B cell (primary cell): ENCODE measurements at regions not wholly inside any gene's neighbourhood (a gene's known extent, or its start where the extent isn't known, plus 50 kb on each side); places are given as distances from the start of the nearest gene placed in this dataset.

Experiments
- ATAC-seq: fragments of 200-7000 bp; cut with Tn5 transposase; one replicate; pipeline ENCODE4 v1.10.0; 2021; ENCODE audit warnings: low read depth, mild to moderate bottlenecking, moderate number of reproducible peaks, moderate library complexity
- CTCF ChIA-PET: fragments of 350-600 bp; sonication (Branson Sonifier 250); formaldehyde crosslinking; loops from one replicate; lab custom pipeline; 2021; ENCODE audit warnings: antibody characterized with exemption, inconsistent platforms; lab: Charles Lee
- POLR2A ChIA-PET: fragments of 350-600 bp; sonication (Branson Sonifier 250); formaldehyde crosslinking; loops from one replicate; lab custom pipeline; 2021; ENCODE audit warnings: antibody characterized with exemption; lab: Charles Lee
- DNase-seq: peaks from one replicate; pipeline ENCODE4 v3.0.0; 2013
- H2AFZ ChIP-seq: 2 replicates; pipeline ENCODE4 v1.6.1; 2012; ENCODE audit warnings: mild to moderate bottlenecking, low read depth, low read length; ENCODE audit not compliant: insufficient read depth, poor library complexity, severe bottlenecking
- H3K27ac ChIP-seq, 2 donors: 1 replicate in 1 of 2; 2 replicates in 1 of 2; pipeline ENCODE4 v1.5.1; 2012 to 2013; ENCODE audit warnings: low read length in 2 of 2, mild to moderate bottlenecking in 2 of 2, moderate library complexity in 1 of 2
- H3K27me3 ChIP-seq, 4 experiments: fragments of 200-600 bp in 1 of 4; sonication (generic) in 1 of 4; replicated peaks in 1 of 4; 1 replicate in 2 of 4; 2 replicates in 2 of 4; pipeline versions ENCODE4 v1.6.1 to v1.7.0; 2013 to 2016; ENCODE audit warnings: low read length in 3 of 4, mild to moderate bottlenecking in 2 of 4, mixed read lengths in 1 of 4, moderate library complexity in 1 of 4; ENCODE audit not compliant: insufficient read depth in 4 of 4, control insufficient read depth in 3 of 4; ENCODE audit errors: control extremely low read depth in 1 of 4
- H3K36me3 ChIP-seq, 2 experiments: replicated peaks in 1 of 2; 1 replicate in 1 of 2; 2 replicates in 1 of 2; pipeline versions ENCODE4 v1.6.1 to v1.7.1; 2013; ENCODE audit warnings: low read length in 1 of 2; ENCODE audit not compliant: insufficient read depth in 2 of 2, control insufficient read depth in 1 of 2; ENCODE audit errors: control extremely low read depth in 1 of 2, extremely low read depth in 1 of 2
- H3K4me1 ChIP-seq, 2 donors: fragments of 200-600 bp in 1 of 2; sonication (generic) in 1 of 2; 1 replicate in 1 of 2; 2 replicates in 1 of 2; pipeline versions ENCODE4 v1.5.1 to v1.6.1; 2013 to 2017; ENCODE audit warnings: low read length in 2 of 2; ENCODE audit not compliant: control insufficient read depth in 2 of 2, insufficient read depth in 2 of 2
- H3K4me2 ChIP-seq: replicated peaks from 2 replicates; pipeline ENCODE3; 2012; ENCODE audit warnings: mild to moderate bottlenecking, low read depth, low read length; ENCODE audit not compliant: poor library complexity, severe bottlenecking
- H3K4me3 ChIP-seq, 5 experiments: fragments of 200-600 bp in 1 of 5; sonication (generic) in 1 of 5; 1 replicate in 3 of 5; 2 replicates in 2 of 5; pipeline versions ENCODE4 v1.5.1 to v1.7.0; 2011 to 2016; ENCODE audit warnings: low read length in 4 of 5, mild to moderate bottlenecking in 4 of 5, low read depth in 2 of 5, control low read depth in 1 of 5, moderate library complexity in 1 of 5; ENCODE audit not compliant: insufficient read depth in 1 of 5; ENCODE audit errors: control extremely low read depth in 1 of 5, extremely low read depth in 1 of 5
- H3K79me2 ChIP-seq: fragments of 200-600 bp; sonication (generic); one replicate; pipeline ENCODE4 v1.6.0; 2016; ENCODE audit warnings: low read length; ENCODE audit not compliant: control insufficient read depth, insufficient read depth
- H3K9ac ChIP-seq: fragments of 200-600 bp; sonication (generic); 2 replicates; pipeline ENCODE4 v1.6.1; 2017; ENCODE audit warnings: mild to moderate bottlenecking, low read length, moderate library complexity
- H3K9me3 ChIP-seq, 3 donors: one replicate each; pipeline versions ENCODE4 v1.6.1 to v1.7.1; 2013; ENCODE audit warnings: low read length in 2 of 3; ENCODE audit not compliant: control insufficient read depth in 2 of 3, insufficient read depth in 1 of 3; ENCODE audit errors: control extremely low read depth in 1 of 3
- H4K20me1 ChIP-seq: 2 replicates; pipeline ENCODE4 v1.6.0; 2012; ENCODE audit warnings: mild to moderate bottlenecking, low read length; ENCODE audit not compliant: insufficient read depth, control insufficient read depth, poor library complexity, severe bottlenecking
- H3K27ac Mint-ChIP-seq: one replicate; pipeline ENCODE4 v1.8.0; 2021; ENCODE audit warnings: mixed read lengths
- H3K27me3 Mint-ChIP-seq: one replicate; pipeline ENCODE4 v1.8.0; 2021; ENCODE audit warnings: mixed read lengths
- H3K4me1 Mint-ChIP-seq: one replicate; pipeline ENCODE4 v1.8.0; 2021; ENCODE audit warnings: mixed read lengths
- H3K4me3 Mint-ChIP-seq: one replicate; pipeline ENCODE4 v1.8.0; 2021; ENCODE audit warnings: mixed read lengths
- H3K9me3 Mint-ChIP-seq: one replicate; pipeline ENCODE4 v1.8.0; 2022; ENCODE audit warnings: mixed read lengths; ENCODE audit not compliant: insufficient read depth
- CTCF ChIP-seq: fragments of 200-600 bp; IDR thresholded peaks from one replicate; pipeline ENCODE4 v1.8.0; 2022; ENCODE audit warnings: antibody characterized with exemption, mild to moderate bottlenecking
- EZH2 ChIP-seq: IDR thresholded peaks from 2 replicates; pipeline ENCODE4 v1.6.1; 2012; ENCODE audit warnings: borderline replicate concordance, low read depth, mild to moderate bottlenecking, moderate library complexity, low read length; ENCODE audit not compliant: insufficient read depth, poor library complexity, severe bottlenecking
- whole genome bisulfite sequencing: methylation state at CpG from one replicate; pipeline ENCODE4 v1.1.5; 2013; ENCODE audit warnings: missing lambda C conversion rate; ENCODE audit not compliant: insufficient coverage; 5-methylcytosine and 5-hydroxymethylcytosine counted together
- intact Hi-C: fragments of 100-400 bp; cut with micrococcal nuclease; formaldehyde crosslinking; loops from one replicate; pipeline ENCODE4 v1.10.0; 2022

GRCh38 chr4:120005527-120005926 is 61.1 kb downstream of the MAD2L1 start:
- H3K9me3 ChIP-seq = no peaks in the 10 kb centered on the region
- CTCF ChIA-PET = no interaction called here
- no peak overlapping the region for H2AFZ ChIP-seq
- Mint-ChIP-seq H3K27me3 (no peaks in the 10 kb centered on the region), H3K9me3 (no peaks in the 10 kb centered on the region), H3K4me1 (no peaks in the 10 kb centered on the region), H3K27ac (no peak overlapping the region), H3K4me3 (no peak overlapping the region)
- H3K79me2 ChIP-seq = no peaks in the 10 kb centered on the region
- H3K4me1 ChIP-seq = no peaks in the 10 kb centered on the region
- H4K20me1 ChIP-seq = no peaks in the 10 kb centered on the region
- no peak overlapping the region for H3K9ac ChIP-seq
- no peak overlapping the region for H3K4me2 ChIP-seq
- no peak overlapping the region for H3K27ac ChIP-seq
- TF ChIP-seq CTCF (no peak), EZH2 (no peak)
- DNase-seq (no peak), ATAC-seq (no peak)
- intact Hi-C loops = no loop called here
- POLR2A ChIA-PET = no interaction called here
- H3K27me3 ChIP-seq = no peaks in the 10 kb centered on the region
- H3K36me3 ChIP-seq = no peaks in the 10 kb centered on the region
- H3K4me3 ChIP-seq = no peak overlapping the region

GRCh38 chr4:120005076-120005475 is 61.6 kb downstream of the MAD2L1 start:
- WGBS = no CpG with 5 or more reads among the region's 2 CpGs
- DNase-seq (no peak), ATAC-seq (no peak)
- ChIA-PET CTCF (no interaction called here), POLR2A (no interaction called here)
- H4K20me1 ChIP-seq = no peaks in the 10 kb centered on the region
- no peaks in the 10 kb centered on the region for H3K4me1 ChIP-seq
- no peak overlapping the region for H3K27ac ChIP-seq
- H3K9me3 Mint-ChIP-seq = no peaks in the 10 kb centered on the region
- H3K79me2 ChIP-seq = no peaks in the 10 kb centered on the region
- no peak overlapping the region for H2AFZ ChIP-seq
- no peak overlapping the region for H3K27ac Mint-ChIP-seq
- TF ChIP-seq CTCF (no peak), EZH2 (no peak)
- H3K4me3 ChIP-seq = no peak overlapping the region
- no peaks in the 10 kb centered on the region for H3K27me3 Mint-ChIP-seq
- no peaks in the 10 kb centered on the region for H3K9me3 ChIP-seq
- no peaks in the 10 kb centered on the region for H3K27me3 ChIP-seq
- intact Hi-C loops = no loop called here
- H3K4me3 Mint-ChIP-seq = no peak overlapping the region
- no peak overlapping the region for H3K9ac ChIP-seq
- H3K36me3 ChIP-seq = no peaks in the 10 kb centered on the region
- H3K4me1 Mint-ChIP-seq = no peaks in the 10 kb centered on the region
- H3K4me2 ChIP-seq = no peak overlapping the region
